Coronary artery (tissue), 2 donors: ENCODE measurements at regions not wholly inside any gene's neighbourhood (a gene's known extent, or its start where the extent isn't known, plus 50 kb on each side); places are given as distances from the start of the nearest gene placed in this dataset.
"Not testable (repeated sequence)": the region's sequence is repeated elsewhere in the genome, so short reads cannot be mapped to it uniquely, and the experiment has no call there.

Experiments used
- DNase-seq: peaks from one replicate; pipeline ENCODE4 v3.0.0-alpha.2; 2017; ENCODE audit warnings: low spot score
- H3K27ac ChIP-seq, 2 donors: fragments of 200-600 bp; sonication (generic); one replicate each; pipeline ENCODE4 v1.5.1; 2016 to 2019
- H3K4me3 ChIP-seq: fragments of 200-600 bp; sonication (generic); 2 replicates; pipeline ENCODE4 v1.5.1; 2016; ENCODE audit warnings: mild to moderate bottlenecking, moderate library complexity
- CTCF ChIP-seq: fragments of 200-600 bp; sonication (generic); IDR thresholded peaks from one replicate; pipeline ENCODE4 v1.5.1; 2019; ENCODE audit warnings: antibody characterized with exemption

GRCh38 chr13:38226496-38226895, 123.2 kb upstream of the UFM1 start:
- no peak overlapping the region for H3K27ac ChIP-seq
- no peak for TF ChIP-seq CTCF

GRCh38 chr13:38223089-38223488, 126.6 kb upstream of the UFM1 start:
- DNase-seq: no peak
- no peak for TF ChIP-seq CTCF
- Histone ChIP-seq H3K4me3 (no peak overlapping the region), H3K27ac (no peak overlapping the region)

More at GRCh38 chr13:38226496-38226895, 123.2 kb upstream of the UFM1 start:
- no peak overlapping the region for H3K4me3 ChIP-seq
- DNase-seq: no peak

- DNase-seq, H3K4me3 ChIP-seq, H3K27ac ChIP-seq: not testable (repeated sequence)
Observed at GRCh38 chr13:38221120-38221519, 128.5 kb upstream of the UFM1 start.

GRCh38 chr13:38216181-38216580, 133.5 kb upstream of the UFM1 start:
- no peak for TF ChIP-seq CTCF
- Histone ChIP-seq H3K27ac (no peak overlapping the region), H3K4me3 (no peak overlapping the region)
- DNase-seq: no peak

- no peak for DNase-seq
- Histone ChIP-seq H3K4me3 (no peak overlapping the region), H3K27ac (no peak overlapping the region)
- no peak for TF ChIP-seq CTCF
Observed at GRCh38 chr13:38213314-38213713, 136.3 kb upstream of the UFM1 start.

GRCh38 chr13:38210928-38211596, 138.6 kb upstream of the UFM1 start:
- no peak overlapping the region for H3K4me3 ChIP-seq
- H3K27ac ChIP-seq: no peak overlapping the region
- DNase-seq: no peak
- TF ChIP-seq CTCF: no peak

GRCh38 chr13:38204556-38204955, 145.1 kb upstream of the UFM1 start:
- no peak for TF ChIP-seq CTCF
- DNase-seq: no peak
- H3K27ac ChIP-seq: no peak overlapping the region
- H3K4me3 ChIP-seq: no peak overlapping the region

GRCh38 chr13:38202740-38203139, 146.9 kb upstream of the UFM1 start:
- TF ChIP-seq CTCF: no peak
- DNase-seq: no peak
- Histone ChIP-seq H3K27ac (no peak overlapping the region), H3K4me3 (no peak overlapping the region)
